GM18517 (cell line): ENCODE measurements at regions not wholly inside any gene's neighbourhood (a gene's known extent, or its start where the extent isn't known, plus 50 kb on each side); places are given as distances from the start of the nearest gene placed in this dataset.

Experiments
- ATAC-seq: cut with Tn5 transposase; IDR thresholded peaks from one replicate; pipeline ENCODE4 v1.9.1; 2021; ENCODE audit warnings: mild to moderate bottlenecking, moderate library complexity; ENCODE audit not compliant: unreplicated experiment

GRCh38 chr11:115724666-115725065 lies 220.5 kb upstream of the CADM1 start:
- ATAC-seq = no peak

DNA sequence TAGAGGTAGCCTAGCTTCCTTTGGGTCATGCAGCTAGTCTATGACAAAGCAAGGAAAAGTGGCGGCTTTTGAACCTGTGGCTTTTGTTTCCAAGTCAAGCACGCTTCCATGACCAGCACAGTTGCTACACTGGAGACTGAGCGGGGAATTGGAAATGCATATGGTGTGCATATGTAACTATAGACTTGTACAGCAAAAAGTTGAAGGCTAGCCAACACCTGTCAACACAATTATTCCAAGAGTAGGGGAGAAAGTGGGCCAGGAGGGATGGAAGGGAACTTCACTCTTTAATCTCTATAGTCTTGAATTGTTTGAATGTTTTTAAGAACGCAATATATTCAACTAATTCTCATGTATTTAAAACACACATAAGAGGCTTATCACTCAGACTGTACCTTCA lies 218.5 kb upstream of the CADM1 start:
- no peak for ATAC-seq

GRCh38 chr11:115721296-115721995 lies 217.2 kb upstream of the CADM1 start:
- no peak for ATAC-seq

DNA sequence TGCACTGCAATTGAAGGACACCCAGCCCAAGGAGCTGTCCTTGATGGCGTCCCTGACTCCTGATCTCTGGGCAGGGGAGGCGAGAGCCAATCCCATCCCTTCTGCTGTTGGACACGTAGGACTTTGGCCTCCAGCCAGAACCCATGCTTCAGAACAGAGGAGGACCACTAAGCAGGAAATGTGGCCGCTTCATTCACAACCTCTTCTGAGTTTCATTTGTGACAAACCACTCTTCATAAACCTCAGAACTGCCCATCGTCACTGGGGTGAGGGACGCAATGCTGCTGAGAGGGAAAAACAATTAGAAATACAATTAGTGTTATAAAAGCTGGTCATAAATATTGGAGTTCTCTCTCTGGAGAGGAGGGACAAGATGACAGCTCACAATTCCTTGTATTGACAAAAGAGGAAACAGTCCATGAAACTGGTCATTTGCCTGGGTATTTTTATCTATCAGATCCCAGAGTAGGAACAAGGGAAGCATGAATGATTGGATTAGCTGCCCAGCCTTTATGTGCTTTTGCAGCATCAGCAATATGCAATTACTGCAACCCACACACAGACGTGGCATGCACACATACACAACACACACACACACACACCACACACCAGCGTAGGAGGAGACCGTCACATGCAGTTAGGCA lies 216.5 kb upstream of the CADM1 start:
- no peak for ATAC-seq

DNA sequence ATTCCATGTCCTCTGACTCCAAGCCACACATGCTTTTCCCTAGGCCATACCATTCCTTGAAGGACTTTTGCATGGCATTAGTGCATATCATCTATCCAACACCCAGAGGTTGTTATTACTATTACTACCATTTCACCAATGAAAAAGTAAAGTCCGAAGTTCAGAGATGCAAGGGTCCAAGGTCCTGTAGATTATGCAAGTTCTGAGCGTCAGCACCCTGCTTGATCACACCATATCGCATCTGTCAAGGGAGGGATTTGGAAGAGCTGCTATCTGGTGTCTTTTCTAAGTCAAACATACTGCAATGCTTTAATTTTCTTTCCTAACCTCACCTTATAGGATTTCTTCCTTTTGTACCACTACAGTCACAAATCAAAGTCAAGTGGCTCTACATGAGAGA lies 214.7 kb upstream of the CADM1 start:
- no peak for ATAC-seq

DNA sequence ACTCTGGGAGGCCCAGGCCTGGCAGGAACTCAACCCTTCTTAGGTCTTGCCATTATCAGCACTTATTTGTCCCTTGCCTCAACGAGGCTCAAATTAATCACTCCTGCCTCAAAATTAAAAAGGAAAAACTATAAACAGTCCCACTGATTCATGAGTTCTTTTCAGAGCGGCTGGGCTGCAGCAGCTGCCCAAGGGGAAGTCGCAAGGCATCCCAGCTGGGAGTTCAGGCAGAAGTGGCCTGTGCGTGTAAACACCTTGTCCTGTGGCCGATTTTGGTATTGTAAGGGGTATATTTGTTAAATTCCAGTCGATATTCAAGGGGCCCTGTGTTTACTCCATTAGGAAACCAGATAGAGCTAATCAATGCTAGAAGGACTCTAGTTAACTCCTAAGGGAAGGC lies 213.9 kb upstream of the CADM1 start:
- ATAC-seq = no peak

- ATAC-seq = no peak
Measured at GRCh38 chr11:115716601-115717529, 212.7 kb upstream of the CADM1 start.

DNA sequence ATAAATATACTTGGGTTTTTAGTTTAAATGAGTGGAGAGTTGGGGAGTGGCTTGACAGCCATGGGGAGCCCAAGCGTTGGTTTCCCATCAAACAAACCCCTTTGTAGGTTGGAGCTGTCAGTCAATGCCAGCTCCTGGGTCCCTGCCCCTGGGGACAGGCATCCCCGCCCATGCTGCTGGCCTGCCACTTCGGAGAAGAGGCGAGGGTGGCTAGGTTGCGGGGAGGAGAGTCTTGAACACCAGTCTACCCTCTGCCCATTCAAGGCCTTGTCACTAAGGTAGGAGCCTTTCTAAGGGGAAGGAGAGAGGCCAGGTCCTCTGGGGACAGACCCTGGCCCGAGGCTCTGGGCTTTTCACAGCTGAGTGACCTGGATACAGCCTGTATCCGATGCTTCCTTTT lies 211.9 kb upstream of the CADM1 start:
- no peak for ATAC-seq

DNA sequence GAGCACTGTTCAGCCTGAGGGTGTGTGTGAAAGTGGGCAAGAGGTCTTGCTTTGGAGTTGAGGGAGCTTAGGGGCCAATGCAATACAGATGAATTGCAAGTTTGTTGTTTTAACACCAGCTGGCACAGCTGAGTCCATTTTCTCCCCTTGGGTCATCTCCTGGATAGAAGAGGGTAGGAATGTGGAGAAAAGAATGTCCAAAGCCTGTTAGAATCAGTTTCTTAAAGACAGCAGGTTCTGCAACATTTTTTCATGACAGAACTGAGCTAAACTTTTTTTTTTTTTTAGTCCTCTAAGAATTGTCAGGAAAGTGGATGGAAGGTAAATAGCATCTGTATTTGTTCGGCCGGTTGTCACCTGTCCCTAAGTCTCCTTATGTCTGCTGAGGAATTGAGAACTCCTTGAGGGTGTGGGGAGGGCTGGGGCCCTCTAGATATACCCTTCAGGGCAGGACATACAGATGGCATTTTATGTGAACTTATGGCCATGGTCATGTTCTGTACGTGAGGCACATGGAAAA lies 211.1 kb upstream of the CADM1 start:
- ATAC-seq = no peak

DNA sequence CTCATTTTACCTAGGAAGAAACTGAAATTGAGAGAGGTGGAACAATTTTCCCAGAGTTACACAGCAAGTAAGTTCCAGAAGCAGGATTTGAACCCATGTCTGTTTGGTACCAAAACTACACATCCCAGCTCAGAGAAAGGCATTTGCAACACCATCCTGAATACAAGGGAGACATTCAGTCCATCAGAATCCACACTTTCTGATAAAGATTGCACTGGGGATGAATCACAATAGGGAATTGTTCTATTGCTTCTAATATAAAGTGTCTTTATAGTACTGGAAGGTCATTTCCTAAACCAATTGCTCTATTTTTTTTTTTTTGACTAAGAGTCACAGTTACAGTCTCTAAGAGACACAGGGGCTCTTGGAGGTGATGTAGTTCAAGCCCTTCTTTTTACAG lies 208.1 kb upstream of the CADM1 start:
- ATAC-seq = no peak

DNA sequence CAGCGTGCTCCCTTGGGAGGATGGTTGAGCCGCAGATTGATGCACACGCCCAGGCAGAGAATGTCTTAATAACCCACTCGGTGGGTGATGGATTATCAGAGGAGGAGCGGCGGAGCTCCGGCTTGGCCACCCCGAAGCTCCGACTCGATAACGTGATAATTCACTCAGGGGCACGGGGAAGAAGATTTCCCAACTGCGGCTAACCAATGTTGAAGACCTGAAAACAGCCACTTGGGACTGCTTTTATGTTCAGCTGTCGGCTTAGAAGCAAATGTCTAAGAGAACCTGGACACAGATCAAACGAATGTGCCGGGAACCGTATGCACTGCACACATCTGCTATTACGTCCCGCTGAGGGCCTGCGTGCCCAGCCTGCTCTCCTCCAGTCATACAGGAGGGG lies 206.8 kb upstream of the CADM1 start:
- ATAC-seq = no peak

DNA sequence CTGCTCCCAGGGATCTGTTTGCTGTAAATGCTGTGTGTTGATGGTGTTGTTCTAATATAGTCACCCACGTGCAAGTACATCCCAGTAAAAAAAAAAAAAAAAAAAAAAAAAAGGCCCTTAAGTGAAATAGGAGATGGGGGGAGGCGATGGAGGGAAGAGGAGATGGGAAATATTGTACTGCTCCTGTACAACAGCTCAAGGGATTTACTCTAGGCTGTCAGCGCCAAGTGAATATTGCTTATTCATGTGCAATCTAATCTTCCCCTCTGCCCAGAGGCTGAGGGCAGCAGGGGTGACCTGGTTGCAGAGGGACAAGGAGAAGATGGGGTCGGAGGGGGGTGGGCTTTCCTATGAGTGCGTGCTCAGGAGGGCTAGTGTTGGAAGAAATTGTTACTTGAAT lies 206.2 kb upstream of the CADM1 start:
- no peak for ATAC-seq

DNA sequence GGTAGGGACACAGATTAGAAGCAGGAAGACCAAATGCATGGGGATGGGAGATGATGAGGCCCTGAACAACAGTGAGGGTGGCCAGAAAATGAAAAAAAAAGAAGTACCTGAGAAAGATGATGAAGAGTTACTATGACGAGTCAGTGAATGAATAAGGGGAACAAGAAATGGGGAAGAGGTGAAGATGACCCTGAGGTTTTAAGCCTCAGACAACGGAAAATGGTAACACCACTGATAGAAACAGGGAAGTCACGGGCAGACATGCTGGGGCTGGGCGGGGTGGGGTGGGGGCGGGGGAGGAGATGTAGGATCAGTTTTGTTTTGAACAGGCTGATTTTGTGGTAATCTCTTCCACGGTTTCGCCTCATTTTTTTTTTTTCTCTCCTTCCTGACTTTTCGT lies 205.1 kb upstream of the CADM1 start:
- no peak for ATAC-seq

DNA sequence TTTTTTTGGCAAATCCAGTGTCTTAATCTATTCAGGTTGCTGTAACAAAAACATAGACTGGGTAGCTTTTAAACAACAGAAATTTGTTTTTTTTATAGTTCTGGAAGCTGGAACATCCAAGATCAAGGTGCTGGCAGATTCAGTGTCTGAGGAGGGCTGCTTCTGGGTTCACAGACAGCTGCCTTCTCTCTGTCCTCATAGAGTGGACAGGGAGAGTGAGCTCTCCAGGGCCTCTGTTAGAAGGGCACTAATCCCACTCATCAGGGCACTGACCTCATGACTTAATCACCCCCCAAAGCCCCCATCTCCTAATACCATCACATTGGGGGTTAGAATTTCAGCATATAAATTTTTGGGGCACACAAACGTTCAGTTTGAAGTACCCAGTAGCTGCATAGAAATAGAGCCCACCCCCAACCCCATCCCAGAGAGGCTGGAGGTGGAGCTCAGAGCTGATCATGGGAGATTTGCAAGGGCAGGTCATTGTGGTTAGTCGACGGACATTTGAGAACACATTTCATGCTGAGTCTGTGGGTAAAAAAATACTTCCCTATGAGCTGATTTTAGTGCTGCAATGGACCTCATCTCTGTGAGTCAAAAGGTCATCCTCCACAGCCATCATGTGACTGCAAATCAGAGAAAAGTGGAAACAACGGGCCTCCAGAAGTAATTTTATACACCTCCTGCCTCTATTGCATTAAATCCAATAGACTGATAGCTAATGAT lies 203.1 kb upstream of the CADM1 start:
- ATAC-seq = no peak

GRCh38 chr11:115706626-115707135 lies 202.5 kb upstream of the CADM1 start:
- ATAC-seq = no peak

DNA sequence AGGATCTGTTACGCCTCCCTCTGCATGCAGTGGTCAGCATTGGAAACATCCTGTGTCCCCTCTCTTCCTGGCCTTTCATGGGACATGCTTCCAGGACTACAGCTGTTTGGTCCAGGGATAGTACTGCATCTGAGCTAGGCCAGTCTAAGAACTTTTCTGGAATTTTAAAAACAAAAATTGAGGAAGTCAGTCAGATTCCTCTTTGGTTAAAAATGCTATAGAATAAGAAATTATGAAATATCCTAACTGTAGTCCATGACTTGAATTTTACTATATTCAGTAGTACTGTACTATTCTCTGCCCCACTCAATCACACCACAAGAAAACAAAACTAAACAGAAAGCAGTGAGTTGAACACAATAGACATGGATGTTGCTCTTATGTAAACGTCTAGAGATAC lies 201.0 kb upstream of the CADM1 start:
- no peak for ATAC-seq

DNA sequence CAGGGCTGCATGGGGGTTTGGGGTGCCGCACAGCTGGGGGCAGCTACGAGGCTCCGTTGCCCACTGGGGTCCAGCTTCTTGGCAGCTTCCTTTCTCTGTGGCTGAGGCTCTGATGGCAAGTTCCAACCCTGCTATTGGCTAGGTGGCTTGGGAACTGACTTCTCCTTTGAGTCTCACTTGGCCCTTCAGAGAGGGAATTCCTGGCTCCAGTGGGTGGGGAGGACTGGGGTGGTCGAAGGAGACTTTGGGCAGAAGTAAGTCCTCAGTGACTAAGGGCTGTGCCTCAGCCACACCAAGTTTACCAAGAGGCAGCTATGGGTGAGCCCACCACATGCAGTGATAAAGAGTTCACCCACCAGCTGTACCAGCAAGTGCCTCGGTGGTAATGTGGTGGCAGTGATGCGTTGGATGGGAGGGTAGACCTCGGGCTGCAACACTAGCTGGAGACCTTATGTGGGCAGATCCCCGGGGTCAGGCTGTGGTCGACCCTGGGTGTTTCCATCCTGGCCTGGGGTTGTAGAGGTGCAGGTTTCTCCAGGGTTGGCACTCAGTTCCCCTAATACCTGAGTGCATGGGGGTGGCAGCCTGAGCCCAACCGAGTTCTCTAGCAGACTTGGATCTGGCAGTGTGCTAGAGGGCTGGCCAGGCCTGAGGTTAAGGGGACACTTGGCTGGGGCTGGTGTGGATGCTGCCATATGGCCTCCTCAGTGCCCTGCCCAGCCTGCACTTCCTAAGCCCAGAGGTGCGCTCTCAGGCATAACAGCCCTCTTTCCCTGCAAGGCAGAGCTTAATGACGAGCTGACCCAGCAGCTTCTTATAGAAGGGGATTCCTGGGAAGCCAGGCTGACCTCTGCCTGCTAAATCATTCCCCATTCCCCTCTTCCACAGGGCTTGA lies 197.0 kb upstream of the CADM1 start:
- ATAC-seq = no peak

- no peak for ATAC-seq
Measured at GRCh38 chr11:115700496-115700895, 196.3 kb upstream of the CADM1 start.

DNA sequence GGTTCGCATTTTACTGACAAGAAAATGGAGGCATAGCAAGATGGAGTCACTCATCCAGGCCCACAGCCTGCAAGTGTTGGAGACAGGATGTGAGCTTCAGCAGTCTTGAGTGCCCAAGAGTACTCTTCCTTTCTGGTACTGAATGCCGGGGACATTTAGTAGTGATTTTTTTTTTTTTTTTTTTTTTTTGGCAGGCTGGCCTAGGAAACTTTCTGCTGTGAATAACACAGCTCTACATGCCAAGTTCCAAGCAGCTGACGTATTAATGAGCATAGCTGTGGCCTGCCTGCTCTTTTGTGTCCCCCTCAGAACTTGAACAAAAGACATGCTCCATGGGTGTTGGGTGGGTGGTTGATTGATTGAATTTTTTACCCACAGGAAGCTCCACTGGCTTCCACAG lies 195.5 kb upstream of the CADM1 start:
- no peak for ATAC-seq

DNA sequence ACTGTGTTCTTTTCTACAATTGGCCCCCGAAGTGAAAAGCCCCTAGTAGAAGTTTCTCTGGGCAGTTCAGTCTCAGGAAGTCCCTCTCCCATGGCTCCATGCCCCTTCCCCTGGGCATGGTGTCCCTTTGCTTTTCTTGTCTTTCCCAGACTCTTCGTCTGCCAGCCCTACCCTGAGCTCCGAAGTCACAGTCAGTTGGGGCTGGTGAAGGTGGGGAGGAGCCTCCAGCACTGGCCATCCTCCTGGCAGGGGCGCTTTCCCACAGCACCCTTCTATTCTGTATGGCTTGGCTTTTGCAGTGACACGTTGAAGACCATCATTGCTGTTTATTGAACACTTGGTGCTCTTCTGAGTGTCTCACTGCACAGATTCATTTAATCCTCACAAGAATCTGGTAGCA lies 195.1 kb upstream of the CADM1 start:
- ATAC-seq = no peak
